ENCODE measurements at regions not wholly inside any gene's neighbourhood (a gene's known extent, or its start where the extent isn't known, plus 50 kb on each side); places are given as distances from the start of the nearest gene placed in this dataset.

DNA sequence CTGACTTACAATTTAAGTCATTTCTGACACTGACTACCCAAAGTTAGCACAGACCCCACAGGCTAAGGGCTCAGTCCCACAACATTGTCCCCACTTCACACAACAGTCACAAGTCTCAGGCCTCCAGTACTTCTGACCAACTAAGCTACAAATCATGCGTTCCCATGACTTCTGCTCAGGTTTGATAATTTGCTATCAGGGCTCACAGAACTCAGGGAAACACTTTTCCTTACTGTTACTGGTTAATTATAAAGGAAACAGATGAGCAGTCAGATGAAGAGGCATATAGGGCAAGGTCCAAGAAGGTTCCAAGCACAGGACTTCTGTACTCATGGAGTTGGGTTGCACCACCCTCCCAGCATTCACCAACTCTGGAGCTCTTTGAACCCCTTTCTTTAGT lies 151.2 kb upstream of the TNR start:
- no peak overlapping the region for H3K27ac Mint-ChIP-seq
- no peaks in the 10 kb centered on the region for H3K4me1 Mint-ChIP-seq
- H3K36me3 Mint-ChIP-seq (ENCODE audit: low read depth) = no peaks in the 10 kb centered on the region
- no peak for ATAC-seq (replicated peaks)
- no peak overlapping the region for H3K4me3 Mint-ChIP-seq
- no peaks in the 10 kb centered on the region for H3K9me3 Mint-ChIP-seq
- peaks cover 3% of the 10 kb centered on the region for H3K27me3 Mint-ChIP-seq

DNA sequence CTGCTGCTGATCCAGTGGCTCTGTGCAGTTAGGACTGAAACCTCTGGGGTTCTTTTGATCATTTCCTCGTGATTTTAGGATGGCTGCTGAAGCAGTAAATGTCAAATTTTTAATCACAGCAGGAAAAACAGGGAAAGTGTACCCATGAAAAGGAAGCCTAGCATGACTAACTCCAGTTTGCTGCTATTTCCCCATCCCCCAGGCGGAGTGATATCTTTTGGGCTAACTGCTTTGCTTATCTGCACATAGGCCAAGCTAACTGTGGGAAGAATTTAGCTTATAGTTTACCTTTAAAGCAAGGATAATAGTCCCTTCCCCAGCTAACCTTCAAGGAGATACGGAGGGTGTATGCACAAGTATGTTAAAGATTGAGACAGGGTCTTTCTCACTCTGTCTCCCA lies 149.8 kb upstream of the TNR start:
- H3K9me3 Mint-ChIP-seq = no peaks in the 10 kb centered on the region
- ATAC-seq (replicated peaks) = no peak
- no peak overlapping the region for H3K27ac Mint-ChIP-seq
- H3K27me3 Mint-ChIP-seq = peaks cover 10% of the 10 kb centered on the region
- no peaks in the 10 kb centered on the region for H3K4me1 Mint-ChIP-seq
- H3K36me3 Mint-ChIP-seq (ENCODE audit: low read depth) = no peaks in the 10 kb centered on the region
- no peak overlapping the region for H3K4me3 Mint-ChIP-seq

DNA sequence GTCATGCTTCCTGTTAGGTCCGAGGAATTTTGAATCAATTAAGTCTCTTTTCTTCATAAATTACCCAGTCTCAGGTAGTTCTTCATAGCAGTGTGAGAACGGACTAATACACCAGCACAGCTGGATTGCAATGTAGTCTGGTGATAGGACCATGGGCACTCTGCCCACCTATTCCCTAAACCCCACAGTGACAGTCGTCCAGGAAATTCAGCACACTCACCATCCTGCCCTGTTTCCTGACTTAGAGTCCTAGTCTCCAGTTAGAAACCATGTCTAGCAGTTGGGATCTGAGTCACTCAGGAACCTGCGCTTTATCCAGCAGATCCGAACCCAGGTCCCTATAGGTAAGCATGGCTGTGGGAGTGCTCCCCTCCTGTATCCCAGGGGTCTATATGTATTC lies 149.3 kb upstream of the TNR start:
- Mint-ChIP-seq H3K27ac (no peak overlapping the region), H3K9me3 (no peaks in the 10 kb centered on the region), H3K4me1 (no peaks in the 10 kb centered on the region), H3K4me3 (no peak overlapping the region), H3K27me3 (peaks cover 10% of the 10 kb centered on the region), H3K36me3 (ENCODE audit: low read depth) (no peaks in the 10 kb centered on the region)
- ATAC-seq (replicated peaks) = no peak

DNA sequence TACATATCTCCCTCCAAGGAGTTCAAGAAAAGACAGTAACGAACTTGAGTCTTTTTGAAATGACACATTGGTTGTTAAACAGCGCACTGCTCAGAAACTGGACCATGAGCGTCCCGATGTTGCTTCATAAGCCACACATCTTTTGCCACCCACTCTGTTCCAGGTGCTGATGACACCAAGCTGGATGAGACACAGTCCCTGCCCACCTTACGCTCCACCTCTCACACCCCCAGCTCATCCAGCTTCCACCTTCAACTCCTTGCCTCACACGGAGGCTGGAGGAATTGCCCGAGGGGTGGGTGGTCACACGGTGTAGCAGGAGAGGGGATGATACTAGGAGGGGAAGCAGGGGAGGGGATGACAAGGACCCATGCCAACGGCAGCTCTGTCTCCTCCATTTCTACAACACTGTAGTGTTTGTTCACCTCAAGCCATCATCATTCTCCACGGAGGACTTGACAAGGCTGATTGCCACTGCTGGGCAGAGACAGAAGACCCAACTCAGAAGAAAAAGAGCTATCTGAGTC lies 148.5 kb upstream of the TNR start:
- ATAC-seq (replicated peaks) = no peak
- Mint-ChIP-seq H3K27me3 (peaks cover 10% of the 10 kb centered on the region), H3K4me1 (no peaks in the 10 kb centered on the region), H3K9me3 (no peaks in the 10 kb centered on the region), H3K36me3 (ENCODE audit: low read depth) (no peaks in the 10 kb centered on the region), H3K27ac (no peak overlapping the region), H3K4me3 (no peak overlapping the region)

DNA sequence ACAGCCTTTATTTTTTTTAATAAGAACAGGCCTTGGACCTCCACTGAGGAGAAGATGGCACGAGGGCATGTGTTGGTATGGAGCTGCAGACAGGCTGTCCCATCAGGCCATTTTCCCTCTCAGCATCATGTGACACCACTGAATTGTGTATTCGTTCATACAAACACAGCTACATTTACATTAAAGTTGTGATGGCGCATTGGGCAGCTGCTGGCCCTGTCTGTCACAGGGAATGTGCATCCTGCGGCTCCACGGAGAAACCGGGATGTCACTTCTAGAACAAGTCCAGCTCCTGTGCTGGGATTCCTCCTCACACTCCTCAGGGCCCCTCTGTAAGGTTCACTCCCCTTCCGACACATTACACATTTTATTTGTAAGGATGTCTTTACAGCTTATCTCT lies 147.6 kb upstream of the TNR start:
- H3K4me3 Mint-ChIP-seq = no peak overlapping the region
- ATAC-seq (replicated peaks) = no peak
- no peaks in the 10 kb centered on the region for H3K36me3 Mint-ChIP-seq (ENCODE audit: low read depth)
- H3K9me3 Mint-ChIP-seq = no peaks in the 10 kb centered on the region
- no peak overlapping the region for H3K27ac Mint-ChIP-seq
- H3K27me3 Mint-ChIP-seq = peaks cover 10% of the 10 kb centered on the region
- H3K4me1 Mint-ChIP-seq = no peaks in the 10 kb centered on the region

DNA sequence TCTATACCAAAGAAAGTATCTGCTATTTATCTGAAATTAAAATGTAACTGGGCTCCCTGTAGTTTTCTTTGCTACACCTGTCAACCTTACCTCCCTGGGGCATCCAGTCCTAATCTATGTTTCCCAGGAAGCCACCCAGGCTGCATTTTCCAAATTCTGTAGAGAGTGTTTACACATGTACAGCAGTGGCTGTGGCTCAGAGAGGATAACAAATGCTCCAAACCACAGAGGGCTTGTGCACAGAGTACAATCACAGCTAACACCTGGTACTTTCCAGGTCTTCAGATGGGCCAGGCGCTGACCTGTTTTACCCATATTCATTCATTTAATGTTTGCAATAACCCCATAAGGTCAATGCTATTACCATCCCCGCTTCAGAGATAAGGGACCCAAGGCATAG lies 146.5 kb upstream of the TNR start:
- Mint-ChIP-seq H3K9me3 (no peaks in the 10 kb centered on the region), H3K4me3 (no peak overlapping the region), H3K4me1 (no peaks in the 10 kb centered on the region), H3K27ac (no peak overlapping the region), H3K27me3 (peaks cover 10% of the 10 kb centered on the region), H3K36me3 (ENCODE audit: low read depth) (no peaks in the 10 kb centered on the region)
- no peak for ATAC-seq (replicated peaks)

DNA sequence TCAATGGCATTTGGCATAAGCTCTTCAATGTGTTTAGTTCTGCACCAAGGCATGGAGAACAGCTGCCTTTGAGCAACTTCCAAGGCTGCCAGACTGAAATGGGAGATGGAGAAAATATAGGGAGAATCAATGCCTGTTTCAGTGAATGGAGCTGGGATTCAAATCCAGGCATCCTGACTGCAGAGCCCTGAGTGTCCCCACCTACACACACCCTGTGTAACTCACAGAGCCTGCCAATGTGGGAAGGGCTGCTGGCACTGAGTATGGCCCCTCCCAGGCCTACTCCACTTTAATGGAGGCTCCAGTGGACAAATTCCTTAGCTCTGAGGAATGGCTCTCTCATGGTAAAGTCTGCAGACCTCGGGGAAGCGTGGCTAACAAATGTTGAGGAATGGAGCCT lies 145.6 kb upstream of the TNR start:
- Mint-ChIP-seq H3K4me1 (no peaks in the 10 kb centered on the region), H3K36me3 (ENCODE audit: low read depth) (no peaks in the 10 kb centered on the region), H3K27ac (no peak overlapping the region), H3K4me3 (no peak overlapping the region), H3K27me3 (peaks cover 10% of the 10 kb centered on the region), H3K9me3 (no peaks in the 10 kb centered on the region)
- no peak for ATAC-seq (replicated peaks)

DNA sequence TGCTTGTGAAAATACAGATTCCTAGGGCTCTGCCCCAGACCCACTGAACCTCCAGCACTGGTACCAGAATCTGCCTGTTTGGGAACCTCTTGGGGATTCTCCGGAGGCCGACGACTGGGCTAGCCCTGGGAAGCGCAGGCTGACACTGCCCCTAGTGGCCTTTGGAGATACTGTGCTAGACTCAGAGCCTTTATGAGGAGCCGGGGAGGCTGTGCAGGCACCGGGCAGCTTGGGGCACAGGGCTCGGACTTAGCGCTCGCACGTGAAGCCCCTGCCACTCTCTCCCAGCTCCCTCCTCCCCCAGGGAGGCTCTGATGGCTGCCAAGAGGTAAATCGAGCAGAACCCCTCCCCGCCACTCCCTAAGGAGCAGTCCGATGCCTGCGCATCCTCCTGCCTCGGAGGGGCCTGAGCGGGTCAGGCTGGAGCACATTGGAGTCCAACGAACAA lies 144.6 kb upstream of the TNR start:
- no peaks in the 10 kb centered on the region for H3K4me1 Mint-ChIP-seq
- peak; percentile 70 for ATAC-seq (replicated peaks)
- H3K27me3 Mint-ChIP-seq = peaks cover 10% of the 10 kb centered on the region
- no peaks in the 10 kb centered on the region for H3K9me3 Mint-ChIP-seq
- H3K27ac Mint-ChIP-seq = no peak overlapping the region
- H3K4me3 Mint-ChIP-seq = no peak overlapping the region
- H3K36me3 Mint-ChIP-seq (ENCODE audit: low read depth) = no peaks in the 10 kb centered on the region

DNA sequence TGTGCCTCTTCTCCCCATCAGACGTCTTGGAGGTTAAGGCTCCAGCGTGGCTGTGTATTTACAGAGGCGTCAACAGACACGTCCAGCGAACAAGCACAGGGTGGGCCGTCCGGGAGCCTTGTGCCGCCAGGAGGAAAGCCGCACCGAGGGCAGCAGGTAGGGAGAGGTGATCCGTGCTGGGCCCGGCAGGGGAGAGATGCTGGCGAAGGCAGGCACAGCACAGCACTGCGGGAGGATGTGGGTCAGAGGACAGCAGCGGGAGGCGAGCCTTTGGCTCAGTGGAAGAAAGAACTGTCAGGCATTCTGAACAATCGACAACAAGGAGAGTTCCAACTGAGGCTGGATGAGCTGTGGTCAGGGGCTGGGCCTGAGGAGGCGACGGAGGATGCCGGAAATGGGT lies 144.1 kb upstream of the TNR start:
- H3K36me3 Mint-ChIP-seq (ENCODE audit: low read depth) = no peaks in the 10 kb centered on the region
- no peak overlapping the region for H3K4me3 Mint-ChIP-seq
- no peak overlapping the region for H3K27ac Mint-ChIP-seq
- no peak for ATAC-seq (replicated peaks)
- no peaks in the 10 kb centered on the region for H3K9me3 Mint-ChIP-seq
- no peaks in the 10 kb centered on the region for H3K4me1 Mint-ChIP-seq
- peaks cover 9% of the 10 kb centered on the region for H3K27me3 Mint-ChIP-seq

DNA sequence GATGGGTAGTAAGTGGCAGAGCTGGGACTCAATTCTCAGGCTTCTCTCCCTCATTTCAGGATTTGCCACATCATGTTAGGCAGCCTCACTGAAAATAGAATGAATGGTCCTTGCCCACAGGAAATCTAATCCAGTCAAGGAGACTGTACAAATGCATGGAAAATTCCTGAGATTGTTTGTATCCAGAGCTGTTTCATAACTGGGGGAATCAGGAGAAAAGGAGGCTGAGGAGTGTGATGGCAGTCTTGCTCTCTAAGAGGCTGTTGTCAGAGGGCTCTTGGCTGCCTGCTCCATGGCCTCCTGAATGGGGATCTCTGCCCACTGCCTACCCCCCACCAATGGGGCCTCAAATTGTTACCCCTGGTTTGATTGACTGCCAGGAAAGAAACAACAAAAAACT lies 141.9 kb upstream of the TNR start:
- Mint-ChIP-seq H3K4me3 (no peak overlapping the region), H3K4me1 (no peaks in the 10 kb centered on the region), H3K9me3 (no peaks in the 10 kb centered on the region), H3K27ac (no peak overlapping the region), H3K27me3 (peaks cover 6% of the 10 kb centered on the region), H3K36me3 (ENCODE audit: low read depth) (no peaks in the 10 kb centered on the region)
- ATAC-seq (replicated peaks) = no peak

DNA sequence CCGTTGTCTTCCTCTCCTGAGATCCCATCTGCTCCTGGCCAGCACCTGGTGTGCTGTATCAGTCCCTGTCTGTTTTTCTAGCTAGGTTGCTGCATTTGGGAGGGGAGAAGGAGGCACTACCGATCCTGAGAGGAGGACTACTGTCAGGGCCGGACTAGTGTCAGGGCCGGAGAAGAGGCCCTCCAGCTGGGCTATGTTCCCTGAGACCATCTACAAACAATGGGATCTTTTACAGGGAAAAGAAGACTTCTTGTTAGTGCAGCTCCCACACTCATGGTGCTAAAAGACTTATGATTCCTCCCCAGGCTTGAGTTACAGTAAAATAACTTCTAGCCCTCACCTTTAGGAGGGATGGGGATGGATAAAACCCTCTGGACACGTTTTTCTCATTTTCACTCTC lies 141.0 kb upstream of the TNR start:
- H3K27me3 Mint-ChIP-seq = peaks cover 11% of the 10 kb centered on the region
- H3K27ac Mint-ChIP-seq = no peak overlapping the region
- no peaks in the 10 kb centered on the region for H3K9me3 Mint-ChIP-seq
- H3K36me3 Mint-ChIP-seq (ENCODE audit: low read depth) = no peaks in the 10 kb centered on the region
- H3K4me3 Mint-ChIP-seq = no peak overlapping the region
- ATAC-seq (replicated peaks) = no peak
- H3K4me1 Mint-ChIP-seq = no peaks in the 10 kb centered on the region

DNA sequence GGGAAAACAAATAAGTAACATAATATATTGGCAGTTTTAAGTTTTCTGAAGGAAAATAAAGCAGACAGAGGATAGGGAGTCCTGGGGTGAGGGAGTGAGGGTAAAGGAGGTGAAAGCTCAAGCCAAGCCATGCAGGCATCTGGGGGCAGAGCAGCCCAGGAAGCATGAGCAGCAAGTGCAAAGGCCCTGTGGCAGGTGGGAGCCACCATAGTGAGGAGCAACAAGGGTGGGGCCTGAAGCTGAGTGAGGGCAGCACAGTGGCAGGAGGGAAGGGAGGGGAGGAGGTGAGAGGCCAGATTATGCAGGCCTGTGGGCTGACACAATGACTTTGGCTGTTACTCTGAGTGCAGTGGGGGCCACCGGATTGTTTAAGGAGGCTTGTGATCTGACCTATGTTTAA lies 138.8 kb upstream of the TNR start:
- Mint-ChIP-seq H3K4me1 (no peaks in the 10 kb centered on the region), H3K36me3 (ENCODE audit: low read depth) (no peaks in the 10 kb centered on the region), H3K27me3 (peaks cover 5% of the 10 kb centered on the region), H3K4me3 (no peak overlapping the region), H3K27ac (no peak overlapping the region), H3K9me3 (no peaks in the 10 kb centered on the region)
- no peak for ATAC-seq (replicated peaks)

DNA sequence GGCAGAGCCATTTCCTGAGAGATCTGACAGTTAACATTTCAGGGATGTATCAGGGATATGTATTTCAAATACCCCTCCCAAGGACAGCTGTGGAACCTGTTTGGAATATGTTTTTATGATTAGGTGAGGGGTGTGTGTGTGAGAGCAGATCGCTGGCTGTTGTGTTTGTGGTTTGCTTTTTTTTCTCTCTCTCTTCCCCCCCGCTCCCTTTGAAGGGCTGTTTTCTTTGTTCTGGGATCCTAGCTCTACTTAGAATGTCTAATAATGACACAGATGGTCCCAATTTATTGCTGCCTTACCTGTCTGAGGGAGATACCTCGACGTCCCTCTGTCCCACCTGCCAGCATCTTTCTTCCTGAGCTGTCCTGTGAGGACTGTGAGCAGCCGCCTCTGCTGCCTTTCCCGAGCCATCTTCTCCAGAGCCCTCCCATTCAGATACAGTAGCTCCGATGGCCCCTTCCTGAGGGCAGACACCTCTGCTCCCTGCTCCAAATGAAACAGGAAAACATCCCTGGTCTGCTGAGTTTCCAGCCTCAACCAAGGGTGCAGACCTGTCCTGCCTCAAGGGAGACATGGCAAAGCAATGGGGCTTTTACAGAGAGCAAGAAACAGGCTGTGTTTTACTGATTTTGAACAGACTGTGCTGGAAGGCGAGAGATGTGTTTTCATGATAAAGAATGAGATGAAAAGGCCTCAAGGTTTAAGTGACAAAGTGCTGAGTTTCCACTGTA lies 138.0 kb upstream of the TNR start:
- Mint-ChIP-seq H3K27me3 (peaks cover 5% of the 10 kb centered on the region), H3K4me1 (no peaks in the 10 kb centered on the region), H3K9me3 (no peaks in the 10 kb centered on the region), H3K4me3 (no peak overlapping the region), H3K36me3 (ENCODE audit: low read depth) (no peaks in the 10 kb centered on the region), H3K27ac (no peak overlapping the region)
- no peak for ATAC-seq (replicated peaks)

DNA sequence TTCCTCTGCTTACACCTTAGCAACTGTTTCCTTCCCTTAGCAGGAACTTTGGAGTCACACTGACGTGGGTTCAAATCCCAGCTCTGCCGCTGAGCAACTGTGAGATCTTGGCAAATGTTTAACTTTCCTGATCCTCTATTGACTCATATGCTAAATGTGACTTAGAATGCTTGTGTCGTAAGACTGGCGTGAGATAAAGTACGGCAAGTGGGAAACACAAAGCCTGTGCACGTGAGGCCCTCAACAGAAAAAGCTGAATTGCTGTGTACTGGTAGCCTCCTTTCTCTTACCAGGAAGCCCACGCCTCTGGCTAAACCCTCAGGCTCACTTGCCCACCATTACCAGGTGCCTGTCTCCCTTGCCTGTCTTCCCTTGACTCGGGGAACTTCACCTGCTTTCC lies 135.4 kb upstream of the TNR start:
- Mint-ChIP-seq H3K9me3 (no peaks in the 10 kb centered on the region), H3K4me3 (no peak overlapping the region), H3K27me3 (peaks cover 5% of the 10 kb centered on the region), H3K4me1 (no peaks in the 10 kb centered on the region), H3K27ac (no peak overlapping the region), H3K36me3 (ENCODE audit: low read depth) (no peaks in the 10 kb centered on the region)
- no peak for ATAC-seq (replicated peaks)

DNA sequence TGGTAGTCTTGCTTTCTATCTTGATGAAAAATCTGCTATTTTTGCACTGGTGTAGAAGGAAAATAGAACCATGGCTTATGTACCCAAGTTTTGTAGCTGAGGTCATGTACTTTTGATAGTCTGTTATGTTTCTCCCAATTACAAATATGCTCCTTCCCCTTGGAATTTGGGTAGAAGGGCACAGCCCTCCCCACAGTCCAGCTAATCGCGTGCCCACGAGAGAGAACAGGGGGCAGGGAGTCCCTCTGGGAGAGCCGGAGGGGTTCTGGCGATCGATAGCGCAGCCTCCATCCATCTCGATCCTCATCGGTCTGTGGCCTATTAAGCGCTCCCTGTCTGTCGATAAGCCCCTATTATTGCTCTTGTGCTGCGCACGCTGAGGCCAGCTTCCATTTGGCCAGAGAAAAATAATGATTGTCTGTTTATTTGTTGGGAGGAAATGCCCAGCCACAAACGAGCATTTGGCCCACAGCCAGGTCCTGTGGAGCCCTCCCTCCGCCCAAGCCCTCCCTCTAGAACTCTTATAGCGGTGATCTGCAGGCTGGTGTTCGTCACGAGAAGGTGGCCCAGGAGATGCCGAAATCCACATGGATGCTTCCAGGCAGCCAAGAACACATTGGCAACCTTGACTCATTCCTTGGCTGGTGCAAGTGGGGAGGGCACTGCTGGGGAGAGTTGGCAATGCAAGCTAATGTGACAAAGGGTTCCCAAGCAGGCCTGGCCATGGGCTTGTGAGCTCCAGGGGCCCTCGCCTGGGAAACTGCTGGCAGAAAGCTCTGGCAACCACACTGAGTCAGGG lies 134.7 kb upstream of the TNR start:
- Mint-ChIP-seq H3K4me3 (no peak overlapping the region), H3K27me3 (peaks cover 5% of the 10 kb centered on the region), H3K9me3 (no peaks in the 10 kb centered on the region), H3K4me1 (no peaks in the 10 kb centered on the region), H3K27ac (no peak overlapping the region), H3K36me3 (ENCODE audit: low read depth) (no peaks in the 10 kb centered on the region)
- ATAC-seq (replicated peaks) = no peak

Measured in activated T-helper 17 cell treated with anti-CD3 and anti-CD28 coated beads, Interleukin-2, amount 50 U/mL, for 72 hours (primary cell).